Thoracic aorta (tissue), 2 donors: ENCODE measurements at regions not wholly inside any gene's neighbourhood (a gene's known extent, or its start where the extent isn't known, plus 50 kb on each side); places are given as distances from the start of the nearest gene placed in this dataset.

ENCODE experiments used
- ATAC-seq: fragments of 150-250 bp; one replicate; pipeline ENCODE4 v1.8.0; 2017; ENCODE audit warnings: low read depth; ENCODE audit not compliant: insufficient number of reproducible peaks, low FRiP score
- DNase-seq: peaks from one replicate; pipeline ENCODE4 v3.0.0-alpha.2; 2020; ENCODE audit warnings: low spot score
- H3K27ac ChIP-seq, 2 donors: fragments of 200-600 bp; sonication (generic); 1 replicate in 1 of 2; 2 replicates in 1 of 2; pipeline ENCODE4 v1.5.1; 2016; ENCODE audit warnings: mild to moderate bottlenecking in 2 of 2, moderate library complexity in 2 of 2
- H3K27me3 ChIP-seq: fragments of 200-600 bp; sonication (generic); replicated peaks from 2 replicates; pipeline ENCODE4 v1.6.0; 2016; ENCODE audit warnings: mild to moderate bottlenecking; ENCODE audit not compliant: insufficient read depth
- H3K36me3 ChIP-seq: fragments of 200-600 bp; sonication (generic); one replicate; pipeline ENCODE4 v1.5.1; 2016
- H3K4me1 ChIP-seq, 2 donors: fragments of 200-600 bp; sonication (generic); 1 replicate in 1 of 2; 2 replicates in 1 of 2; pipeline versions ENCODE4 v1.5.1 to v1.6.0; 2016; ENCODE audit warnings: low read depth in 2 of 2, mild to moderate bottlenecking in 1 of 2; ENCODE audit not compliant: control insufficient read depth in 1 of 2
- H3K4me3 ChIP-seq: fragments of 200-600 bp; sonication (generic); 2 replicates; pipeline ENCODE4 v1.5.1; 2016; ENCODE audit warnings: mild to moderate bottlenecking
- H3K9me3 ChIP-seq: fragments of 200-600 bp; sonication (generic); 2 replicates; pipeline ENCODE4 v1.5.1; 2016
- TF ChIP-seq, protein P1 (sequence below): fragments of 200-600 bp; sonication (generic); IDR thresholded peaks from one replicate; pipeline ENCODE4 v1.5.1; 2019; ENCODE audit warnings: antibody characterized with exemption

DNA sequence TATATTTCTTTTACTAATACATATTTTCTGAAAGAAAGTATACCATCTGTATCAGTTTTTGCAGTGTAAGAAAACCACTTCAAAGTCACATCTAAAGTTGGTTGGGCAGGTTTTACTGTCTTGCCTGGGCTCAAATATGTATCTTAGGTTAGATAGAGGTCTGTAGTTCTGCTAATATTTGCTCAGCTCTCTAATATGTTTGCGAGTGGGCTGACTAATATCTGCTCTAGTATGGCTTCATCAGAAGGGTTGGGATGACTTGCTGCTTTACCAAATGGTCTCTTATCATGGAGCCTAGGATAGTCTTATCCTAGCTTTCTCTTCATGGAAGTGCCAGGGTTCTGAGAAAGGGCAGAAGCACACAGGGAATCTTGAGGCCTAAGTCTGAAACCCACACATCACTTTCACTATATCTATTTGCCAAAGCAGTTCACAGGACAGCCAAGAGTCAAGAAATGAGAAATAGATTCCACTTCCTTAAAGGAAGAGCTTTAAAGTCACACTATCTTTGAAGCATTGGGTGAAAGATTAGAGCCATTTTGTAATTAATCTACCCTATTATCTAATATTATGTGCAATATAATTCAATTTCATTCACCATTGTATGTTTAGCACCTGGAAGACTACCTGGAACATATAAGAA is 610.0 kb downstream of the KCNJ3 start:
- TF ChIP-seq, protein P1, sequence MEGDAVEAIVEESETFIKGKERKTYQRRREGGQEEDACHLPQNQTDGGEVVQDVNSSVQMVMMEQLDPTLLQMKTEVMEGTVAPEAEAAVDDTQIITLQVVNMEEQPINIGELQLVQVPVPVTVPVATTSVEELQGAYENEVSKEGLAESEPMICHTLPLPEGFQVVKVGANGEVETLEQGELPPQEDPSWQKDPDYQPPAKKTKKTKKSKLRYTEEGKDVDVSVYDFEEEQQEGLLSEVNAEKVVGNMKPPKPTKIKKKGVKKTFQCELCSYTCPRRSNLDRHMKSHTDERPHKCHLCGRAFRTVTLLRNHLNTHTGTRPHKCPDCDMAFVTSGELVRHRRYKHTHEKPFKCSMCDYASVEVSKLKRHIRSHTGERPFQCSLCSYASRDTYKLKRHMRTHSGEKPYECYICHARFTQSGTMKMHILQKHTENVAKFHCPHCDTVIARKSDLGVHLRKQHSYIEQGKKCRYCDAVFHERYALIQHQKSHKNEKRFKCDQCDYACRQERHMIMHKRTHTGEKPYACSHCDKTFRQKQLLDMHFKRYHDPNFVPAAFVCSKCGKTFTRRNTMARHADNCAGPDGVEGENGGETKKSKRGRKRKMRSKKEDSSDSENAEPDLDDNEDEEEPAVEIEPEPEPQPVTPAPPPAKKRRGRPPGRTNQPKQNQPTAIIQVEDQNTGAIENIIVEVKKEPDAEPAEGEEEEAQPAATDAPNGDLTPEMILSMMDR, result no peak
- Histone ChIP-seq H3K36me3 (no peaks in the 10 kb centered on the region), H3K27ac (no peak overlapping the region), H3K27me3 (no peaks in the 10 kb centered on the region), H3K4me1 (no peaks in the 10 kb centered on the region), H3K9me3 (no peaks in the 10 kb centered on the region), H3K4me3 (no peak overlapping the region)
- DNase-seq (no peak), ATAC-seq (no peak)

GRCh38 chr2:155301221-155301620 is 602.7 kb downstream of the KCNJ3 start:
- Histone ChIP-seq H3K4me1 (no peaks in the 10 kb centered on the region), H3K27ac (no peak overlapping the region), H3K4me3 (no peak overlapping the region), H3K27me3 (no peaks in the 10 kb centered on the region), H3K9me3 (no peaks in the 10 kb centered on the region), H3K36me3 (no peaks in the 10 kb centered on the region)
- TF ChIP-seq, protein P1, result no peak
- ATAC-seq, result no peak
- DNase-seq, result no peak

GRCh38 chr2:155298001-155298400 is 599.5 kb downstream of the KCNJ3 start:
- Histone ChIP-seq H3K27me3 (no peaks in the 10 kb centered on the region), H3K9me3 (no peaks in the 10 kb centered on the region), H3K27ac (no peak overlapping the region), H3K36me3 (no peaks in the 10 kb centered on the region), H3K4me3 (no peak overlapping the region), H3K4me1 (no peaks in the 10 kb centered on the region)
- TF ChIP-seq, protein P1, result no peak
- DNase-seq (no peak), ATAC-seq (no peak)

GRCh38 chr2:155294358-155294757 is 595.9 kb downstream of the KCNJ3 start:
- H3K4me1 ChIP-seq, result no peaks in the 10 kb centered on the region
- ATAC-seq, result no peak
- DNase-seq, result no peak
- H3K4me3 ChIP-seq, result no peak overlapping the region
- H3K36me3 ChIP-seq, result no peaks in the 10 kb centered on the region
- H3K27ac ChIP-seq, result no peak overlapping the region
- TF ChIP-seq, protein P1, result no peak
- H3K27me3 ChIP-seq, result no peaks in the 10 kb centered on the region
- H3K9me3 ChIP-seq, result no peaks in the 10 kb centered on the region

DNA sequence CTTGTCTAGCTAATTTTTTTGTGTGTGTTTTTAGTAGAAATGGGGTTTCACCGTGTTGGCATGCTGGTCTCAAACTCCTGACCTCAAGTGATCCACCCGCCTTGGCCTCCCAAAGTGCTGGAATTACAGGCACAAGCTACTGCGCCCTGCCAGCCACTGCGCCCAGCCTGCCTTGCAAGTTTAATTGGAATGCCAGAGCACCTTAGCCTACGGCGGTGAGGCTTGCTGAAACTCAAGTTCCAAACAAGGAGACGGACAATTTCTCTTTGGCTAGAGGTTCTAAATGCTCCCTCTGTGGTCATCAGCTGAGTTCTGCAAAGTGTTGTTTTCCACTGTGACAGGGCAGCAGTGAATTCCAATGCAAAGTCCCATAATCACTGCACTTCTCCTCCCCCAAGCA is 583.4 kb downstream of the KCNJ3 start:
- no peak for ATAC-seq
- no peak for DNase-seq
- Histone ChIP-seq H3K9me3 (no peaks in the 10 kb centered on the region), H3K27ac (no peak overlapping the region), H3K4me3 (no peak overlapping the region), H3K27me3 (no peaks in the 10 kb centered on the region), H3K4me1 (no peaks in the 10 kb centered on the region), H3K36me3 (no peaks in the 10 kb centered on the region)
- TF ChIP-seq, protein P1, result no peak
